Endodermal cell (in vitro differentiated cells): ENCODE measurements at regions not wholly inside any gene's neighbourhood (a gene's known extent, or its start where the extent isn't known, plus 50 kb on each side); places are given as distances from the start of the nearest gene placed in this dataset.

Source experiments
- DNase-seq: peaks from one replicate; pipeline ENCODE4 v3.0.0-alpha.2; 2017
- H3K27ac ChIP-seq: 2 replicates; pipeline ENCODE4 v1.5.1; 2013; ENCODE audit warnings: mild to moderate bottlenecking, low read depth, low read length, moderate library complexity
- H3K27me3 ChIP-seq: 2 replicates; pipeline ENCODE4 v1.6.1; 2013; ENCODE audit warnings: mild to moderate bottlenecking, low read length, moderate library complexity; ENCODE audit not compliant: insufficient read depth, control insufficient read depth, poor library complexity, severe bottlenecking
- H3K36me3 ChIP-seq: 2 replicates; pipeline ENCODE4 v1.7.0; 2013; ENCODE audit warnings: mild to moderate bottlenecking, low read length, moderate library complexity; ENCODE audit not compliant: control insufficient read depth, insufficient read depth
- H3K4me1 ChIP-seq: one replicate; pipeline ENCODE4 v1.7.0; 2013; ENCODE audit warnings: low read length; ENCODE audit not compliant: control insufficient read depth, insufficient read depth
- H3K4me3 ChIP-seq: 2 replicates; pipeline ENCODE4 v1.5.1; 2013; ENCODE audit warnings: mild to moderate bottlenecking, low read length, moderate library complexity
- H3K9ac ChIP-seq: 2 replicates; pipeline ENCODE4 v1.6.1; 2013; ENCODE audit warnings: mild to moderate bottlenecking, low read length, moderate library complexity; ENCODE audit not compliant: poor library complexity, severe bottlenecking; ENCODE audit errors: extremely low read depth
- H3K9me3 ChIP-seq: 2 replicates; pipeline ENCODE4 v1.6.1; 2013; ENCODE audit warnings: mild to moderate bottlenecking, low read length, moderate library complexity; ENCODE audit not compliant: control insufficient read depth
- H3K27ac Mint-ChIP-seq: 2 replicates; pipeline ENCODE4 v1.8.0; 2020; ENCODE audit warnings: mixed read lengths
- H3K27me3 Mint-ChIP-seq: 2 replicates; pipeline ENCODE4 v1.8.0; 2021; ENCODE audit warnings: mild to moderate bottlenecking, mixed read lengths; ENCODE audit not compliant: insufficient read depth
- H3K36me3 Mint-ChIP-seq: 2 replicates; pipeline ENCODE4 v1.8.0; 2020; ENCODE audit warnings: low read depth, mixed read lengths
- H3K4me1 Mint-ChIP-seq: 2 replicates; pipeline ENCODE4 v1.8.0; 2020; ENCODE audit warnings: mixed read lengths
- H3K4me3 Mint-ChIP-seq: 2 replicates; pipeline ENCODE4 v1.8.0; 2020; ENCODE audit warnings: mild to moderate bottlenecking, moderate library complexity, mixed read lengths
- H3K9me3 Mint-ChIP-seq: 2 replicates; pipeline ENCODE4 v1.8.0; 2020; ENCODE audit warnings: mild to moderate bottlenecking, mixed read lengths
- CTCF ChIP-seq: fragments of 200-600 bp; sonication (generic); conservative IDR thresholded peaks from 2 replicates; pipeline ENCODE4 v1.5.0; 2021; ENCODE audit warnings: antibody characterized with exemption, mild to moderate bottlenecking
- whole genome bisulfite sequencing, 2 experiments: methylation state at CpG; one replicate each; pipeline versions ENCODE4 v1.1.5 to v1.1.7; 2013; ENCODE audit warnings: missing lambda C conversion rate in 2 of 2, mixed read lengths in 1 of 2; ENCODE audit not compliant: insufficient coverage in 1 of 2, insufficient read length in 1 of 2; 5-methylcytosine and 5-hydroxymethylcytosine counted together

GRCh38 chr4:24214796-24215195 is 324.9 kb upstream of the PPARGC1A start:
- Histone ChIP-seq H3K9ac (no peak overlapping the region), H3K4me1 (no peaks in the 10 kb centered on the region), H3K9me3 (peaks cover 9% of the 10 kb centered on the region), H3K27me3 (no peaks in the 10 kb centered on the region), H3K36me3 (no peaks in the 10 kb centered on the region), H3K27ac (no peak overlapping the region), H3K4me3 (no peak overlapping the region)
- Mint-ChIP-seq H3K4me1 (peaks cover 10% of the 10 kb centered on the region), H3K27ac (no peak overlapping the region), H3K27me3 (peaks cover 2% of the 10 kb centered on the region), H3K36me3 (no peaks in the 10 kb centered on the region), H3K4me3 (no peak overlapping the region), H3K9me3 (peaks cover 5% of the 10 kb centered on the region)
- TF ChIP-seq CTCF, result no peak
- no peak for DNase-seq
- WGBS, 2 experiments, result 94 to 95% methylated on average over 2 to 3 of the region's 3 CpGs

GRCh38 chr4:24213961-24214360 is 324.1 kb upstream of the PPARGC1A start:
- Mint-ChIP-seq H3K27me3 (peaks cover 2% of the 10 kb centered on the region), H3K9me3 (peaks cover 3% of the 10 kb centered on the region), H3K36me3 (no peaks in the 10 kb centered on the region), H3K27ac (no peak overlapping the region), H3K4me3 (no peak overlapping the region), H3K4me1 (peaks cover 3% of the 10 kb centered on the region)
- WGBS, 2 experiments, result 85 to 87% methylated on average over 5 of the region's 5 CpGs
- no peak overlapping the region for H3K9ac ChIP-seq
- no peak for DNase-seq
- no peak overlapping the region for H3K27ac ChIP-seq
- no peaks in the 10 kb centered on the region for H3K27me3 ChIP-seq
- no peaks in the 10 kb centered on the region for H3K4me1 ChIP-seq
- no peaks in the 10 kb centered on the region for H3K36me3 ChIP-seq
- no peak for TF ChIP-seq CTCF
- peaks cover 9% of the 10 kb centered on the region for H3K9me3 ChIP-seq
- H3K4me3 ChIP-seq, result no peak overlapping the region

GRCh38 chr4:24212642-24213041 is 322.8 kb upstream of the PPARGC1A start:
- Histone ChIP-seq H3K9me3 (no peaks in the 10 kb centered on the region), H3K4me3 (no peak overlapping the region), H3K27ac (no peak overlapping the region), H3K9ac (no peak overlapping the region), H3K36me3 (no peaks in the 10 kb centered on the region), H3K4me1 (no peaks in the 10 kb centered on the region), H3K27me3 (no peaks in the 10 kb centered on the region)
- no peak for DNase-seq
- WGBS, 2 experiments, result 85 to 97% methylated on average over 3 to 4 of the region's 4 CpGs
- Mint-ChIP-seq H3K27me3 (peaks cover 4% of the 10 kb centered on the region), H3K9me3 (peaks cover 2% of the 10 kb centered on the region), H3K27ac (no peak overlapping the region), H3K4me3 (no peak overlapping the region), H3K4me1 (no peaks in the 10 kb centered on the region), H3K36me3 (no peaks in the 10 kb centered on the region)
- TF ChIP-seq CTCF, result no peak
